ENCODE measurements at regions not wholly inside any gene's neighbourhood (a gene's known extent, or its start where the extent isn't known, plus 50 kb on each side); places are given as distances from the start of the nearest gene placed in this dataset.
"Not testable (repeated sequence)": the region's sequence is repeated elsewhere in the genome, so short reads cannot be mapped to it uniquely, and the experiment has no call there.

GRCh38 chr13:84697591-84697990 lies 815.3 kb upstream of the SLITRK1 start:
- DNase-seq: not testable (repeated sequence)

GRCh38 chr13:84686973-84687372 lies 804.7 kb upstream of the SLITRK1 start:
- DNase-seq: no peak

GRCh38 chr13:84686458-84686857 lies 804.2 kb upstream of the SLITRK1 start:
- DNase-seq: no peak

- no peak for DNase-seq
Measured at GRCh38 chr13:84684804-84685203, 802.5 kb upstream of the SLITRK1 start.

GRCh38 chr13:84684048-84684662 lies 801.9 kb upstream of the SLITRK1 start:
- DNase-seq: no peak

GRCh38 chr13:84683448-84683847 lies 801.2 kb upstream of the SLITRK1 start:
- DNase-seq: no peak

GRCh38 chr13:84677836-84678235 lies 795.6 kb upstream of the SLITRK1 start:
- no peak for DNase-seq

- no peak for DNase-seq
Measured at GRCh38 chr13:84672616-84673015, 790.3 kb upstream of the SLITRK1 start.

GRCh38 chr13:84670245-84670644 lies 788.0 kb upstream of the SLITRK1 start:
- no peak for DNase-seq

GRCh38 chr13:84668637-84669036 lies 786.4 kb upstream of the SLITRK1 start:
- no peak for DNase-seq

- no peak for DNase-seq
Measured at GRCh38 chr13:84662491-84662890, 780.2 kb upstream of the SLITRK1 start.

GRCh38 chr13:84661718-84662117 lies 779.4 kb upstream of the SLITRK1 start:
- no peak for DNase-seq

GRCh38 chr13:84659359-84659661 lies 777.0 kb upstream of the SLITRK1 start:
- no peak for DNase-seq

GRCh38 chr13:84658491-84659358 lies 776.5 kb upstream of the SLITRK1 start:
- DNase-seq: no peak

- DNase-seq: no peak
Measured at GRCh38 chr13:84655677-84656076, 773.4 kb upstream of the SLITRK1 start.

GRCh38 chr13:84654654-84655275 lies 772.5 kb upstream of the SLITRK1 start:
- no peak for DNase-seq

- DNase-seq: no peak
Measured at GRCh38 chr13:84653915-84654534, 771.8 kb upstream of the SLITRK1 start.

- DNase-seq: no peak
Measured at GRCh38 chr13:84651705-84652104, 769.4 kb upstream of the SLITRK1 start.

- no peak for DNase-seq
Measured at GRCh38 chr13:84651288-84651687, 769.0 kb upstream of the SLITRK1 start.

- DNase-seq: no peak
Measured at GRCh38 chr13:84649853-84650252, 767.6 kb upstream of the SLITRK1 start.

- no peak for DNase-seq
Measured at GRCh38 chr13:84648069-84648640, 765.9 kb upstream of the SLITRK1 start.

GRCh38 chr13:84646957-84647356 lies 764.7 kb upstream of the SLITRK1 start:
- DNase-seq: no peak

All from T-helper 1 cell (primary cell).